ENCODE measurements at regions not wholly inside any gene's neighbourhood (a gene's known extent, or its start where the extent isn't known, plus 50 kb on each side); places are given as distances from the start of the nearest gene placed in this dataset.
A peak's percentile ranks its signal among the peaks of the same experiment; 100 is the strongest.

DNA sequence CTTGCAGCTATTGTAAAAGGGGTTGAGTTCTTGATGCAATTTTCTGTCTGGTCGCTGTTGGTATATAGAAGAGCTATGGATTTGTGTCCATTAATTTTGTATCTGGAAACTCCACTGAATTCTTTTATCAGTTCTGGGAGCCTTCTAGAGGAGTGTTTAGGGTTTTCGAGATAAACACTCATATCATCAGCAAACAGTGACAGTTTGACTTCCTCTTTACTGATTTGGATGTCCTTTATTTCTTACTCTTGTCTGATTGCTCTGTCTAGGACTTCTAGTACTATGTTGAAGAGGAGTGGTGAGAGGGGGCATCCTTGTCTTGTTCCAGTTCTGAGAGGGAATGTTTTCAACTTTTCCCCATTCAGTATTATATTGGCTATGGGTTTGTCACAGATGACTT is 120.8 kb upstream of the SSTR4 start (continued):
- TF ChIP-seq, protein P1, sequence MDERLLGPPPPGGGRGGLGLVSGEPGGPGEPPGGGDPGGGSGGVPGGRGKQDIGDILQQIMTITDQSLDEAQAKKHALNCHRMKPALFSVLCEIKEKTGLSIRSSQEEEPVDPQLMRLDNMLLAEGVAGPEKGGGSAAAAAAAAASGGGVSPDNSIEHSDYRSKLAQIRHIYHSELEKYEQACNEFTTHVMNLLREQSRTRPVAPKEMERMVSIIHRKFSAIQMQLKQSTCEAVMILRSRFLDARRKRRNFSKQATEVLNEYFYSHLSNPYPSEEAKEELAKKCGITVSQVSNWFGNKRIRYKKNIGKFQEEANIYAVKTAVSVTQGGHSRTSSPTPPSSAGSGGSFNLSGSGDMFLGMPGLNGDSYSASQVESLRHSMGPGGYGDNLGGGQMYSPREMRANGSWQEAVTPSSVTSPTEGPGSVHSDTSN (CRISPR knock-in tag; IDR thresholded peaks at IDR 0.05; ENCODE audit: low read depth), result no peak
- TF ChIP-seq, protein P1 (tag; conservative IDR thresholded peaks at IDR 0.05; ENCODE audit: low read depth), result peak; percentile 65
- no peak for TF ChIP-seq TAF9B (IDR thresholded peaks at IDR 0.05; ENCODE audit: partially characterized antibody)
- TF ChIP-seq ARID1B (IDR thresholded peaks at IDR 0.05), result peak; percentile 93
- TF ChIP-seq C11orf30 (IDR thresholded peaks at IDR 0.05; ENCODE audit: low read depth), result no peak
- TF ChIP-seq RBM15 (IDR thresholded peaks at IDR 0.05; ENCODE audit: insufficient read depth, low read length), result no peak
- TF ChIP-seq ZC3H4 (CRISPR knock-in tag; IDR thresholded peaks at IDR 0.05; ENCODE audit: borderline replicate concordance), result no peak
- no peak for TF ChIP-seq PHTF2 (CRISPR knock-in tag; IDR thresholded peaks at IDR 0.05)
- peak; percentile 16; the same call in 1 of the 2 replicates for TF ChIP-seq EP400 (IDR thresholded peaks at IDR 0.05)
- TF ChIP-seq, protein P2, sequence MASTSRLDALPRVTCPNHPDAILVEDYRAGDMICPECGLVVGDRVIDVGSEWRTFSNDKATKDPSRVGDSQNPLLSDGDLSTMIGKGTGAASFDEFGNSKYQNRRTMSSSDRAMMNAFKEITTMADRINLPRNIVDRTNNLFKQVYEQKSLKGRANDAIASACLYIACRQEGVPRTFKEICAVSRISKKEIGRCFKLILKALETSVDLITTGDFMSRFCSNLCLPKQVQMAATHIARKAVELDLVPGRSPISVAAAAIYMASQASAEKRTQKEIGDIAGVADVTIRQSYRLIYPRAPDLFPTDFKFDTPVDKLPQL (IDR thresholded peaks at IDR 0.05; ENCODE audit: extremely low read depth, insufficient read length), result no peak
- TF ChIP-seq ZNF253 (CRISPR knock-in tag; conservative IDR thresholded peaks at IDR 0.05), result no peak
- TF ChIP-seq NBN (IDR thresholded peaks at IDR 0.05; ENCODE audit: low read depth), result no peak
- TF ChIP-seq SMARCE1 (IDR thresholded peaks at IDR 0.05), result peak; percentile 88
- TF ChIP-seq MAZ (CRISPR knock-in tag; conservative IDR thresholded peaks at IDR 0.05 in 1 of 2, IDR thresholded peaks at IDR 0.05 in 1 of 2), result no peak
- TF ChIP-seq, protein P3, sequence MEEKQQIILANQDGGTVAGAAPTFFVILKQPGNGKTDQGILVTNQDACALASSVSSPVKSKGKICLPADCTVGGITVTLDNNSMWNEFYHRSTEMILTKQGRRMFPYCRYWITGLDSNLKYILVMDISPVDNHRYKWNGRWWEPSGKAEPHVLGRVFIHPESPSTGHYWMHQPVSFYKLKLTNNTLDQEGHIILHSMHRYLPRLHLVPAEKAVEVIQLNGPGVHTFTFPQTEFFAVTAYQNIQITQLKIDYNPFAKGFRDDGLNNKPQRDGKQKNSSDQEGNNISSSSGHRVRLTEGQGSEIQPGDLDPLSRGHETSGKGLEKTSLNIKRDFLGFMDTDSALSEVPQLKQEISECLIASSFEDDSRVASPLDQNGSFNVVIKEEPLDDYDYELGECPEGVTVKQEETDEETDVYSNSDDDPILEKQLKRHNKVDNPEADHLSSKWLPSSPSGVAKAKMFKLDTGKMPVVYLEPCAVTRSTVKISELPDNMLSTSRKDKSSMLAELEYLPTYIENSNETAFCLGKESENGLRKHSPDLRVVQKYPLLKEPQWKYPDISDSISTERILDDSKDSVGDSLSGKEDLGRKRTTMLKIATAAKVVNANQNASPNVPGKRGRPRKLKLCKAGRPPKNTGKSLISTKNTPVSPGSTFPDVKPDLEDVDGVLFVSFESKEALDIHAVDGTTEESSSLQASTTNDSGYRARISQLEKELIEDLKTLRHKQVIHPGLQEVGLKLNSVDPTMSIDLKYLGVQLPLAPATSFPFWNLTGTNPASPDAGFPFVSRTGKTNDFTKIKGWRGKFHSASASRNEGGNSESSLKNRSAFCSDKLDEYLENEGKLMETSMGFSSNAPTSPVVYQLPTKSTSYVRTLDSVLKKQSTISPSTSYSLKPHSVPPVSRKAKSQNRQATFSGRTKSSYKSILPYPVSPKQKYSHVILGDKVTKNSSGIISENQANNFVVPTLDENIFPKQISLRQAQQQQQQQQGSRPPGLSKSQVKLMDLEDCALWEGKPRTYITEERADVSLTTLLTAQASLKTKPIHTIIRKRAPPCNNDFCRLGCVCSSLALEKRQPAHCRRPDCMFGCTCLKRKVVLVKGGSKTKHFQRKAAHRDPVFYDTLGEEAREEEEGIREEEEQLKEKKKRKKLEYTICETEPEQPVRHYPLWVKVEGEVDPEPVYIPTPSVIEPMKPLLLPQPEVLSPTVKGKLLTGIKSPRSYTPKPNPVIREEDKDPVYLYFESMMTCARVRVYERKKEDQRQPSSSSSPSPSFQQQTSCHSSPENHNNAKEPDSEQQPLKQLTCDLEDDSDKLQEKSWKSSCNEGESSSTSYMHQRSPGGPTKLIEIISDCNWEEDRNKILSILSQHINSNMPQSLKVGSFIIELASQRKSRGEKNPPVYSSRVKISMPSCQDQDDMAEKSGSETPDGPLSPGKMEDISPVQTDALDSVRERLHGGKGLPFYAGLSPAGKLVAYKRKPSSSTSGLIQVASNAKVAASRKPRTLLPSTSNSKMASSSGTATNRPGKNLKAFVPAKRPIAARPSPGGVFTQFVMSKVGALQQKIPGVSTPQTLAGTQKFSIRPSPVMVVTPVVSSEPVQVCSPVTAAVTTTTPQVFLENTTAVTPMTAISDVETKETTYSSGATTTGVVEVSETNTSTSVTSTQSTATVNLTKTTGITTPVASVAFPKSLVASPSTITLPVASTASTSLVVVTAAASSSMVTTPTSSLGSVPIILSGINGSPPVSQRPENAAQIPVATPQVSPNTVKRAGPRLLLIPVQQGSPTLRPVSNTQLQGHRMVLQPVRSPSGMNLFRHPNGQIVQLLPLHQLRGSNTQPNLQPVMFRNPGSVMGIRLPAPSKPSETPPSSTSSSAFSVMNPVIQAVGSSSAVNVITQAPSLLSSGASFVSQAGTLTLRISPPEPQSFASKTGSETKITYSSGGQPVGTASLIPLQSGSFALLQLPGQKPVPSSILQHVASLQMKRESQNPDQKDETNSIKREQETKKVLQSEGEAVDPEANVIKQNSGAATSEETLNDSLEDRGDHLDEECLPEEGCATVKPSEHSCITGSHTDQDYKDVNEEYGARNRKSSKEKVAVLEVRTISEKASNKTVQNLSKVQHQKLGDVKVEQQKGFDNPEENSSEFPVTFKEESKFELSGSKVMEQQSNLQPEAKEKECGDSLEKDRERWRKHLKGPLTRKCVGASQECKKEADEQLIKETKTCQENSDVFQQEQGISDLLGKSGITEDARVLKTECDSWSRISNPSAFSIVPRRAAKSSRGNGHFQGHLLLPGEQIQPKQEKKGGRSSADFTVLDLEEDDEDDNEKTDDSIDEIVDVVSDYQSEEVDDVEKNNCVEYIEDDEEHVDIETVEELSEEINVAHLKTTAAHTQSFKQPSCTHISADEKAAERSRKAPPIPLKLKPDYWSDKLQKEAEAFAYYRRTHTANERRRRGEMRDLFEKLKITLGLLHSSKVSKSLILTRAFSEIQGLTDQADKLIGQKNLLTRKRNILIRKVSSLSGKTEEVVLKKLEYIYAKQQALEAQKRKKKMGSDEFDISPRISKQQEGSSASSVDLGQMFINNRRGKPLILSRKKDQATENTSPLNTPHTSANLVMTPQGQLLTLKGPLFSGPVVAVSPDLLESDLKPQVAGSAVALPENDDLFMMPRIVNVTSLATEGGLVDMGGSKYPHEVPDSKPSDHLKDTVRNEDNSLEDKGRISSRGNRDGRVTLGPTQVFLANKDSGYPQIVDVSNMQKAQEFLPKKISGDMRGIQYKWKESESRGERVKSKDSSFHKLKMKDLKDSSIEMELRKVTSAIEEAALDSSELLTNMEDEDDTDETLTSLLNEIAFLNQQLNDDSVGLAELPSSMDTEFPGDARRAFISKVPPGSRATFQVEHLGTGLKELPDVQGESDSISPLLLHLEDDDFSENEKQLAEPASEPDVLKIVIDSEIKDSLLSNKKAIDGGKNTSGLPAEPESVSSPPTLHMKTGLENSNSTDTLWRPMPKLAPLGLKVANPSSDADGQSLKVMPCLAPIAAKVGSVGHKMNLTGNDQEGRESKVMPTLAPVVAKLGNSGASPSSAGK (IDR thresholded peaks at IDR 0.05), result no peak

Data from K562 (cell line).